Mucosa of rectum (tissue), 2 donors: ENCODE measurements at regions not wholly inside any gene's neighbourhood (a gene's known extent, or its start where the extent isn't known, plus 50 kb on each side); places are given as distances from the start of the nearest gene placed in this dataset.

Source experiments
- H3K27ac ChIP-seq, 2 donors: one replicate each; pipeline ENCODE4 v1.7.0; 2013; ENCODE audit warnings: inconsistent platforms in 2 of 2, low read depth in 2 of 2, low read length in 2 of 2
- H3K27me3 ChIP-seq, 2 donors: one replicate each; pipeline ENCODE4 v1.7.0; 2013; ENCODE audit warnings: low read length in 2 of 2; ENCODE audit not compliant: control insufficient read depth in 2 of 2, insufficient read depth in 2 of 2
- H3K36me3 ChIP-seq, 2 donors: one replicate each; pipeline ENCODE4 v1.7.0; 2013; ENCODE audit warnings: low read length in 2 of 2; ENCODE audit not compliant: control insufficient read depth in 2 of 2, insufficient read depth in 2 of 2
- H3K4me1 ChIP-seq, 2 donors: one replicate each; pipeline ENCODE4 v1.7.0; 2013; ENCODE audit warnings: low read length in 2 of 2, mild to moderate bottlenecking in 1 of 2; ENCODE audit not compliant: control insufficient read depth in 2 of 2, insufficient read depth in 2 of 2
- H3K4me3 ChIP-seq, 2 donors: one replicate each; pipeline ENCODE4 v1.7.0; 2013; ENCODE audit warnings: low read length in 2 of 2
- H3K9ac ChIP-seq, 2 donors: one replicate each; pipeline ENCODE4 v1.7.0; 2013; ENCODE audit warnings: low read length in 2 of 2, low read depth in 1 of 2, mild to moderate bottlenecking in 1 of 2
- H3K9me3 ChIP-seq, 2 donors: one replicate each; pipeline ENCODE4 v1.7.0; 2013; ENCODE audit warnings: low read length in 2 of 2; ENCODE audit not compliant: control insufficient read depth in 2 of 2
- donor health status: healthy.
- donor health status: Normal muscosa, but diverticular disease.

DNA sequence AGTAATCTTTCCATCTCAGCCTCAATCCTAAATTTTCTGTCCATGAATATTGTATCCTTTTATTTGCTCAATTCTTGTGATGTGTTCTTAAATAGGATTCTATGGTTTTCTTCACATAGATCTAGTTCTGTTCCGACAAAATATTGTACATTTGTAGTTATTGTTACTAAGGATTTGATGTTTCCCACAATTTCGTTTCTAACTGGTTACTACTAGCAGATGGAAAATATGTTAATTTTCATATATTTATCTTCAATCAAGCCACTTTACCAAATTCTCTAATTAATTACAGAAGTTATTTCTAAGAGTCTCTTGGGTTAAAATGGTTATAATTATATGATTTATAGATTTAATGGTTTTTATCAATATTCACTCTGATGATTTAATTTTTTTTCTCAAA is 60.3 kb downstream of the SEC61B start:
- no peaks in the 10 kb centered on the region for H3K27me3 ChIP-seq
- H3K36me3 ChIP-seq = no peaks in the 10 kb centered on the region
- no peak overlapping the region for H3K27ac ChIP-seq
- no peak overlapping the region for H3K4me3 ChIP-seq
- no peaks in the 10 kb centered on the region for H3K9me3 ChIP-seq
- H3K9ac ChIP-seq = no peak overlapping the region
- no peaks in the 10 kb centered on the region for H3K4me1 ChIP-seq

DNA sequence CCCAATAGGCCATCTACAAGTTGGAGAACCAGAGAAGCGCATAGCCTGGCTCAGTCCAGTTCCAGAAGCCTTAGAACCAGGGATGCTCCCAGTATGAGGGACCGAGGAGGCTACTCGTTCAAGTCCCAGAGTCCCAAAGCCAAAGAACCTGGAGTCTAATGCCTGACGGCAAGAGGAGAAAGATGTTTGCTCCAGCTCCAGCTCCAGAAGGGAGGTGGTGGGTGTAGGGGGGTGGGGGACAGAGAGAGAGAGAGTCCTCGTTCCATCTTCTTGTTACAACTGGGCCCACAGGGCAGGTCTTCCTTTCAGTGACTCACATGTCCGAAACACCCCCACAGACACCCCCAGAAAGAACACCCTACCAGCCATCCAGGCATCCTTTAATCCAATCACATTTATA is 63.9 kb downstream of the SEC61B start:
- Histone ChIP-seq H3K4me3 (no peak overlapping the region), H3K4me1 (no peaks in the 10 kb centered on the region), H3K27ac (no peak overlapping the region), H3K9ac (no peak overlapping the region), H3K9me3 (no peaks in the 10 kb centered on the region), H3K27me3 (no peaks in the 10 kb centered on the region), H3K36me3 (no peaks in the 10 kb centered on the region)

DNA sequence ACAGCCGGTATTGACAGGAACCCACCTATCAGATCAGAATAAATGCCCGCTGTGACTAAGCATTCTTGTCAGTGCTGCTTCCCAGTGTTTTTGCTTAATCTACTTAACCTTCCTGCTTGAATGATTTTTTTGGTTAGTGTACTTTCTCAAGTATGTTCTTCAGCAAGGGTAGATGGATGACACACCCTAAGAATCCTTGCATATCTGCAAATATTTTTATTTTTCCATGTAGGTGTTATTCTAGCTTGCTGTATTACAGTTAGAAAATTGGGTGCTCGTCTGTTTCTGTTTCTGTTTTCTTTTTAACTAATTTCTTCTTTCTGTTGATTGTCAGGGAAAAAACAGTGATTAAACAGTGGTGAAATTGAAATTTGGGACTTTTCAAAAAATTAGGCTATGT is 64.5 kb downstream of the SEC61B start:
- H3K4me1 ChIP-seq = no peaks in the 10 kb centered on the region
- H3K9me3 ChIP-seq = no peaks in the 10 kb centered on the region
- no peak overlapping the region for H3K9ac ChIP-seq
- no peaks in the 10 kb centered on the region for H3K27me3 ChIP-seq
- H3K27ac ChIP-seq = no peak overlapping the region
- H3K4me3 ChIP-seq = no peak overlapping the region
- no peaks in the 10 kb centered on the region for H3K36me3 ChIP-seq

DNA sequence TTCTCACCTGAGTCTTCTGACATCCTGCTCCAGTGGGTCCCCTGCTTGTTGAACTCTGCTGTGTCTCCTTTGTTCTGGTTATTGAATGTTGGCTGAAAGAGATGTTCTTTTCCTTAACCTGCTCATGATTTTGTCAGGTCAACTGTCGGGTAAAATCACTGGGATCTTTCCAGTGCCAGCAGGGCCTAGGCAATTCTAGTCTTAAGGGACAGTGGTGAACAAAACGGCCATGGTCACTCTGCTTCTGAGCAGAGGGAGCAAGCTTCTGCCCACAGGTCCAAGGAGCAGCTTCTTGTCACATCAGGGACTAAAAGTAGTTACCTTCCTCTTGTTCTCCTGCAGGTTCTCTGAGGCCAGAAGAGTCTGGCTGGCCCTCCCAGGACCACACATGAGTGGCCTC is 65.6 kb downstream of the SEC61B start:
- no peak overlapping the region for H3K4me3 ChIP-seq
- no peaks in the 10 kb centered on the region for H3K9me3 ChIP-seq
- no peak overlapping the region for H3K27ac ChIP-seq

DNA sequence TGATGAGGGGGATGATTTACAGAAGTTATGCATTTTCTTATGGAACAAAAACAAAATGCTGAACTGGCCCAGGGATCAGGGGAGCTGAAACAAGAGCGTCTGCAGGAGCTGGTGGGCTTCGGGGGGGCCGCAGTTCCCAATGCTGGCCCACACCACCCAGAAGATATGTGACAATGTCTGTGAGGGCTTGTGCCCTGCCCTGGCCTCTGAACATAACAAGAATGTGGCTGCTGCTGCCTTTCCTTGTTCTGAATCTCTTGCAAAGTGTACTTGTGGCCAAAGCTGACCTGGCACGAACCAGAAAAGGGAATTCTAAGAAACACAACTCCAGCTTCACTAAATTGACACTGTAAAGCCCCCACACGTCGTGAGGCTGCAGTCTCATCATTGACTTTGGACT is 66.7 kb downstream of the SEC61B start:
- H3K27ac ChIP-seq = no peak overlapping the region
- no peaks in the 10 kb centered on the region for H3K9me3 ChIP-seq

More for the DNA sequence above, 65.6 kb downstream of the SEC61B start:
- no peaks in the 10 kb centered on the region for H3K4me1 ChIP-seq
- H3K36me3 ChIP-seq = no peaks in the 10 kb centered on the region
- H3K27me3 ChIP-seq = no peaks in the 10 kb centered on the region
- H3K9ac ChIP-seq = no peak overlapping the region

GRCh38 chr9:99294850-99295461 is 72.9 kb downstream of the SEC61B start:
- H3K27ac ChIP-seq = no peak overlapping the region
- H3K9ac ChIP-seq = no peak overlapping the region
- H3K36me3 ChIP-seq = no peaks in the 10 kb centered on the region
- H3K9me3 ChIP-seq = no peaks in the 10 kb centered on the region
- no peaks in the 10 kb centered on the region for H3K4me1 ChIP-seq
- no peak overlapping the region for H3K4me3 ChIP-seq
- H3K27me3 ChIP-seq = peaks cover 0 to 2% of the 10 kb centered on the region in 2 donors

More for the DNA sequence above, 66.7 kb downstream of the SEC61B start:
- H3K36me3 ChIP-seq = no peaks in the 10 kb centered on the region
- no peak overlapping the region for H3K4me3 ChIP-seq
- H3K27me3 ChIP-seq = no peaks in the 10 kb centered on the region
- H3K9ac ChIP-seq = no peak overlapping the region
- H3K4me1 ChIP-seq = no peaks in the 10 kb centered on the region

DNA sequence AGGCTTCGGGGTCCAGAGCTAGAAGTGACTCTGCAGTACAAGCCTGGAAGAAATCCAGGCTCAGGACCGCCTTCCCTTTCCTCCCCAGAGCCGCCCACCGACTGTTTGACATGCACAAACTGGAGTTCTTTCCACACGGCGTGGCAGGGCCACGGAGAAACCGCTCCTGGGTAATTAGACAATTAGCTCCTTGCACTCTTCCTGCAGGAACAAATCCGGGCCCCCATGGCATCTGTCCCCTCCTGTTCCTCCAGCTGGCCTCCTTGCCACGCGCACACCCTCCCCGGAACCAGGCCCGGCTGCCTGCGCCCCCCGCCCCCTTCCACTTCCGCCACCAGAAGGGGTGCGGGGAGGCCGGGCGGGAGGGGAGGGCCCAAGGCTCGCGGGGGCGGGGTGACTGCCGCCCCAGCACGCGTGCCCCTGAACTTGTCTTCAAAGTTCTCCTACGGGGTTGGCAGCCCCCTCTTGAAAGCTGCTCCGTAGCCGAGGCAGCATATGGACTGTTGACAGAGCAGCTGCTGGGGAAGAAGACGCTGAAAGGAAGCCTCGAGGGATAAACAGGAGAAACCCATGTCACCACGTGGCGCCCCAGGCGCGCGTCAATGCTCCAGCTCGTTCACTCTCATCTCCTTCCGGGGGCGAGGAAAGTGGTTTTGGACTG is 74.3 kb downstream of the SEC61B start:
- peak overlapping the region in 1 of 2 donors; percentile 26 for H3K4me3 ChIP-seq
- H3K4me1 ChIP-seq = no peaks in the 10 kb centered on the region
- H3K9ac ChIP-seq = no peak overlapping the region
- H3K9me3 ChIP-seq = no peaks in the 10 kb centered on the region
- H3K27me3 ChIP-seq = peaks cover 0 to 5% of the 10 kb centered on the region in 2 donors
- H3K27ac ChIP-seq = no peak overlapping the region
- no peaks in the 10 kb centered on the region for H3K36me3 ChIP-seq

DNA sequence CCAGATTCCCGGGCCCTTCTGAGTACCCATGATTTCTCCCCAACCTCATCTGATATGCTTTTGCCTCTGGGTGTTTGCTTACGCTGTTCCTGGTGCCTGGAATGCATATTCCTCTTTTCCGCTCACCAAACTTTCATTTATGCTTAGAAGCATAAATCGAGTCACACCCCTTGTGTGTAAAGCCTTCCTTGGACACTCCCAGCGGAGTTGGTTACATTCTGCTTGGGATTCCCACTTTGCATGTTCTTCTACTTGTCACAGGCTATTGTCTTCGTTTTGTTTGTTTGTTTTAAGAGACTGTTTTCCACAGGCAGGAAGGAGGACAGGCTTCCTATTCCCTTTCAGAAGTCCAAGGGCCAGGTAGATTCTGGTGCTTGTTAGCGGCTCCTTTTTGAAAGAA is 76.5 kb downstream of the SEC61B start:
- Histone ChIP-seq H3K4me3 (no peak overlapping the region), H3K9me3 (no peaks in the 10 kb centered on the region), H3K4me1 (no peaks in the 10 kb centered on the region), H3K27me3 (peaks cover 0 to 5% of the 10 kb centered on the region in 2 donors), H3K27ac (no peak overlapping the region), H3K9ac (no peak overlapping the region), H3K36me3 (no peaks in the 10 kb centered on the region)

DNA sequence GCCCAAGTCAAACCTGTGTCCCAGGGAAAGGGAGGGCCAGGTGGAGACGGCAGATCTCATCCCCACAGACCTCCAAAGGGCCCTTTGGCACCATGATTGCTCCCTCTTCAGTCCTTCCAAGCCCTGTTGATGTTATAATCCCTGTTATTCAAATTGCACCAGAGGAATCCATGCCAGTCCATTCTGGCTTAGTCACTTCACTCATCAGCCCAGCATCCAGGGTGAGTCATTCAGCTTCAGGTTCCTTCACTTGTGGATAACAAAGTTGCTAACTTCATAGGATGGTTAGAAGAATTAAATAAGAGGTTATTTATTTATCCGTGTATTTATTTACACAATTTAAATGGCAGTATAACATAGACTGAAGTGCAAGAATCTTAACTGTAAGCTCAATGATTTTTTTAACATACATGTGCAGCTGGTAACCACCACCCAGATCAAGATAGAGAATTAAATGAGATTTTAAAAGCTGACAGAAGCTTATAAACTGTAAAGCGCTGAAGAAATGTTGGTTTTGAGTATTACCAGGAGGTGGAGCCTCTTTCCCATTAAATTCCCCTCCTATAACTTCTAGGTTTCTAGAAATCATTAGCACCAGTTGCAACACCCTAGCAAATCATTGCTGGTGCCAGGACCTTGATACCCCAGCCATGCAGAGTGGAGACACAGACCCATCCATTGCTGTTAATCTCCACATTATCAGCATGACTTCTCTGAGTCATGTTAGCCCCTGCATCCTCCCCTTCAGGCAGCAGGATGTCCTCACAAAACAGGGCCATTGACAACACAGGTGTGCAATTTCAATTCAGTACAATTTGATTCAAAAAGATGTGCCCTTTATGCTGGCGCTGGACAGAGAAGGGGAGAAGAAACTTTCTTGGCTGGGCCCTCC is 77.4 kb downstream of the SEC61B start:
- Histone ChIP-seq H3K27me3 (peaks cover 0 to 5% of the 10 kb centered on the region in 2 donors), H3K9ac (no peak overlapping the region), H3K27ac (no peak overlapping the region), H3K4me3 (no peak overlapping the region), H3K36me3 (no peaks in the 10 kb centered on the region), H3K4me1 (no peaks in the 10 kb centered on the region), H3K9me3 (no peaks in the 10 kb centered on the region)

- no peaks in the 10 kb centered on the region for H3K4me1 ChIP-seq
- H3K9me3 ChIP-seq = no peaks in the 10 kb centered on the region
- H3K9ac ChIP-seq = no peak overlapping the region
- H3K27ac ChIP-seq = no peak overlapping the region
- H3K36me3 ChIP-seq = no peaks in the 10 kb centered on the region
- no peak overlapping the region for H3K4me3 ChIP-seq
- H3K27me3 ChIP-seq = peaks cover 0 to 5% of the 10 kb centered on the region in 2 donors
These were observed 78.0 kb downstream of the SEC61B start for GRCh38 chr9:99300103-99300439.
